ENCODE measurements at regions not wholly inside any gene's neighbourhood (a gene's known extent, or its start where the extent isn't known, plus 50 kb on each side); places are given as distances from the start of the nearest gene placed in this dataset.

GRCh38 chr2:16142383-16143361, 202.3 kb downstream of the MYCN start:
- no peak overlapping the region for H3K4me3 ChIP-seq
- H3K27me3 ChIP-seq (ENCODE audit: control insufficient read depth in 3 of 3, insufficient read depth in 3 of 3, low read length in 2 of 3) = no peaks in the 10 kb centered on the region
- 90% methylated on average over 9 of the region's 9 CpGs for WGBS, 2 donors
- no peak overlapping the region for H3K27ac ChIP-seq (ENCODE audit: low read depth in 1 of 2, low read length in 1 of 2)
- H3K4me1 ChIP-seq (ENCODE audit: control insufficient read depth in 5 of 5, insufficient read depth in 5 of 5, low read length in 5 of 5) = no peaks in the 10 kb centered on the region
- H3K9me3 ChIP-seq (ENCODE audit: control insufficient read depth in 4 of 4, insufficient read depth in 3 of 4, low read length in 3 of 4) = no peaks in the 10 kb centered on the region
- no peak for TF ChIP-seq CTCF (IDR thresholded peaks at IDR 0.05; ENCODE audit: control extremely low read depth, extremely low read depth)
- no peak overlapping the region for H3K9ac ChIP-seq (ENCODE audit: insufficient read depth in 1 of 2, low read length in 2 of 2)
- ATAC-seq (ENCODE audit: insufficient read depth, low FRiP score) = peak; percentile 19
- no peaks in the 10 kb centered on the region for H3K36me3 ChIP-seq (ENCODE audit: control insufficient read depth in 4 of 4, insufficient read depth in 4 of 4, low read length in 4 of 4)
- DNase-seq = no peak

GRCh38 chr2:16141641-16141921, 201.2 kb downstream of the MYCN start:
- ATAC-seq (ENCODE audit: insufficient read depth, low FRiP score) (no peak), DNase-seq (peak in 2 of 3 donors; percentile 11 to 30)
- Histone ChIP-seq H3K9me3 (ENCODE audit: control insufficient read depth in 4 of 4, insufficient read depth in 3 of 4, low read length in 3 of 4) (no peaks in the 10 kb centered on the region), H3K4me3 (no peak overlapping the region), H3K9ac (ENCODE audit: insufficient read depth in 1 of 2, low read length in 2 of 2) (no peak overlapping the region), H3K27ac (ENCODE audit: low read depth in 1 of 2, low read length in 1 of 2) (no peak overlapping the region), H3K27me3 (ENCODE audit: control insufficient read depth in 3 of 3, insufficient read depth in 3 of 3, low read length in 2 of 3) (no peaks in the 10 kb centered on the region), H3K4me1 (ENCODE audit: control insufficient read depth in 5 of 5, insufficient read depth in 5 of 5, low read length in 5 of 5) (no peaks in the 10 kb centered on the region), H3K36me3 (ENCODE audit: control insufficient read depth in 4 of 4, insufficient read depth in 4 of 4, low read length in 4 of 4) (no peaks in the 10 kb centered on the region)
- TF ChIP-seq CTCF (IDR thresholded peaks at IDR 0.05; ENCODE audit: control extremely low read depth, extremely low read depth) = no peak
- WGBS, 2 donors = 64 to 87% methylated on average over 2 of the region's 2 CpGs

- Histone ChIP-seq H3K36me3 (ENCODE audit: control insufficient read depth in 4 of 4, insufficient read depth in 4 of 4, low read length in 4 of 4) (no peaks in the 10 kb centered on the region), H3K4me1 (ENCODE audit: control insufficient read depth in 5 of 5, insufficient read depth in 5 of 5, low read length in 5 of 5) (no peaks in the 10 kb centered on the region), H3K9me3 (ENCODE audit: control insufficient read depth in 4 of 4, insufficient read depth in 3 of 4, low read length in 3 of 4) (no peaks in the 10 kb centered on the region), H3K9ac (ENCODE audit: insufficient read depth in 1 of 2, low read length in 2 of 2) (no peak overlapping the region), H3K27ac (ENCODE audit: low read depth in 1 of 2, low read length in 1 of 2) (no peak overlapping the region), H3K4me3 (no peak overlapping the region), H3K27me3 (ENCODE audit: control insufficient read depth in 3 of 3, insufficient read depth in 3 of 3, low read length in 2 of 3) (no peaks in the 10 kb centered on the region)
- TF ChIP-seq CTCF (IDR thresholded peaks at IDR 0.05; ENCODE audit: control extremely low read depth, extremely low read depth) = no peak
- 87 to 91% methylated on average over 7 of the region's 7 CpGs for WGBS, 2 donors
- no peak for DNase-seq
- ATAC-seq (ENCODE audit: insufficient read depth, low FRiP score) = no peak
Observed at GRCh38 chr2:16140771-16141640, 200.7 kb downstream of the MYCN start.
